ENCODE measurements at regions not wholly inside any gene's neighbourhood (a gene's known extent, or its start where the extent isn't known, plus 50 kb on each side); places are given as distances from the start of the nearest gene placed in this dataset.

- H3K9me2 ChIP-seq (replicated peaks; ENCODE audit: insufficient read depth, low read length) = no peaks in the 10 kb centered on the region
- no peaks in the 10 kb centered on the region for H3K36me3 ChIP-seq (ENCODE audit: low read length)
Observed at GRCh38 chr7:156092307-156092706, 280.0 kb upstream of the SHH start.

GRCh38 chr7:156091519-156092080 lies 279.3 kb upstream of the SHH start:
- H3K4me3 ChIP-seq (ENCODE audit: insufficient read depth, low read length, poor library complexity, severe bottlenecking) = no peak overlapping the region
- no peak overlapping the region for H3K27ac ChIP-seq (ENCODE audit: low read depth, low read length)
- H3K79me2 ChIP-seq (ENCODE audit: insufficient read depth, low read length) = no peaks in the 10 kb centered on the region
- no peak overlapping the region for H2AFZ ChIP-seq (ENCODE audit: low read depth, low read length, severe bottlenecking)
- no peak overlapping the region for H3K4me2 ChIP-seq (ENCODE audit: low read depth, low read length, poor library complexity, severe bottlenecking)
- H3K27me3 ChIP-seq (ENCODE audit: low read length) = no peaks in the 10 kb centered on the region
- no peak for TF ChIP-seq EZH2phosphoT487 (conservative IDR thresholded peaks at IDR 0.05; ENCODE audit: low read length)
- no peak for TF ChIP-seq CTCF (IDR thresholded peaks at IDR 0.05; ENCODE audit: insufficient read depth, low read length, poor library complexity, severe bottlenecking)
- no peaks in the 10 kb centered on the region for H3K9me3 ChIP-seq (ENCODE audit: insufficient read depth, low read length)
- no peaks in the 10 kb centered on the region for H3K36me3 ChIP-seq (ENCODE audit: low read length)
- H3F3A ChIP-seq (ENCODE audit: insufficient read depth) = no peaks in the 10 kb centered on the region
- no peaks in the 10 kb centered on the region for H3K9me2 ChIP-seq (replicated peaks; ENCODE audit: insufficient read depth, low read length)
- no peak overlapping the region for H3K9ac ChIP-seq (ENCODE audit: low read length)
- H4K20me1 ChIP-seq (ENCODE audit: low read depth, low read length) = no peaks in the 10 kb centered on the region

More at GRCh38 chr7:156092307-156092706, 280.0 kb upstream of the SHH start:
- no peaks in the 10 kb centered on the region for H3K27me3 ChIP-seq (ENCODE audit: low read length)
- no peaks in the 10 kb centered on the region for H3K9me3 ChIP-seq (ENCODE audit: insufficient read depth, low read length)
- no peak overlapping the region for H3K27ac ChIP-seq (ENCODE audit: low read depth, low read length)
- H3F3A ChIP-seq (ENCODE audit: insufficient read depth) = no peaks in the 10 kb centered on the region
- H3K4me3 ChIP-seq (ENCODE audit: insufficient read depth, low read length, poor library complexity, severe bottlenecking) = no peak overlapping the region
- TF ChIP-seq CTCF (IDR thresholded peaks at IDR 0.05; ENCODE audit: insufficient read depth, low read length, poor library complexity, severe bottlenecking) = no peak
- TF ChIP-seq EZH2phosphoT487 (conservative IDR thresholded peaks at IDR 0.05; ENCODE audit: low read length) = no peak
- no peak overlapping the region for H3K9ac ChIP-seq (ENCODE audit: low read length)
- no peak overlapping the region for H2AFZ ChIP-seq (ENCODE audit: low read depth, low read length, severe bottlenecking)
- no peak overlapping the region for H3K4me2 ChIP-seq (ENCODE audit: low read depth, low read length, poor library complexity, severe bottlenecking)
- H3K79me2 ChIP-seq (ENCODE audit: insufficient read depth, low read length) = no peaks in the 10 kb centered on the region
- H4K20me1 ChIP-seq (ENCODE audit: low read depth, low read length) = no peaks in the 10 kb centered on the region

GRCh38 chr7:156090988-156091387 lies 278.7 kb upstream of the SHH start:
- Histone ChIP-seq H3K27ac (ENCODE audit: low read depth, low read length) (no peak overlapping the region), H4K20me1 (ENCODE audit: low read depth, low read length) (no peaks in the 10 kb centered on the region), H3K4me2 (ENCODE audit: low read depth, low read length, poor library complexity, severe bottlenecking) (no peak overlapping the region), H3K4me3 (ENCODE audit: insufficient read depth, low read length, poor library complexity, severe bottlenecking) (no peak overlapping the region), H3K79me2 (ENCODE audit: insufficient read depth, low read length) (no peaks in the 10 kb centered on the region), H3K9ac (ENCODE audit: low read length) (no peak overlapping the region), H2AFZ (ENCODE audit: low read depth, low read length, severe bottlenecking) (no peak overlapping the region), H3K36me3 (ENCODE audit: low read length) (no peaks in the 10 kb centered on the region), H3K9me2 (replicated peaks; ENCODE audit: insufficient read depth, low read length) (no peaks in the 10 kb centered on the region), H3K9me3 (ENCODE audit: insufficient read depth, low read length) (no peaks in the 10 kb centered on the region), H3K27me3 (ENCODE audit: low read length) (no peaks in the 10 kb centered on the region), H3F3A (ENCODE audit: insufficient read depth) (no peaks in the 10 kb centered on the region)
- TF ChIP-seq CTCF (IDR thresholded peaks at IDR 0.05; ENCODE audit: insufficient read depth, low read length, poor library complexity, severe bottlenecking) (no peak), EZH2phosphoT487 (conservative IDR thresholded peaks at IDR 0.05; ENCODE audit: low read length) (no peak)
